Fibroblast of pulmonary artery (primary cell): ENCODE measurements at regions not wholly inside any gene's neighbourhood (a gene's known extent, or its start where the extent isn't known, plus 50 kb on each side); places are given as distances from the start of the nearest gene placed in this dataset.
A peak's percentile ranks its signal among the peaks of the same experiment; 100 is the strongest.
"Not testable (repeated sequence)": the region's sequence is repeated elsewhere in the genome, so short reads cannot be mapped to it uniquely, and the experiment has no call there.

Experiments used
- DNase-seq: peaks from one replicate; pipeline ENCODE4 v3.0.0-alpha.2; 2010; ENCODE audit warnings: low read depth
- H3K4me3 ChIP-seq: replicated peaks from 2 replicates; pipeline ENCODE4 v1.5.1; 2011; ENCODE audit warnings: low read depth, mild to moderate bottlenecking, control low read depth, low read length, moderate library complexity
- TF ChIP-seq, protein P1 (sequence below): IDR thresholded peaks from 2 replicates; pipeline ENCODE4 v1.5.1; 2011; ENCODE audit warnings: mild to moderate bottlenecking, control low read depth, low read length, inconsistent platforms; ENCODE audit errors: missing control alignments

DNA sequence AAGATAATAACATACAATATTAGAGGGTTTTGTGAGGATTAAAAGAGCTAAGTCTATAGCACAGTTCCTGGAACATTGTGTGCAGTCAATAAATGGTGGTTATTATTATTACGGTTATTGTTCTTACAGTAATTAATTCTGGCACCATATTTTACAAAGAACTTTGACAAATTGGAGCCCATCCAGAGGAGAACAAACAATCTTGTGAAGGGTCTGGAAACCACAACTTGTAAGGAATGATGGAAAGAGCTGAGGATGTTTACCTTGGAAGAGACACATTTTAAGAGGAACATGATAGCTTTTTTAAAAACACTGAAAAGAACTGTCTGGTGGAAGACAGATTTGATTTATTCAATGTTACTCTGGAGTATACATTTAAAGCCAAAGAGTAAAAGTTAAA lies 150.5 kb upstream of the KRR1 start:
- TF ChIP-seq, protein P1, sequence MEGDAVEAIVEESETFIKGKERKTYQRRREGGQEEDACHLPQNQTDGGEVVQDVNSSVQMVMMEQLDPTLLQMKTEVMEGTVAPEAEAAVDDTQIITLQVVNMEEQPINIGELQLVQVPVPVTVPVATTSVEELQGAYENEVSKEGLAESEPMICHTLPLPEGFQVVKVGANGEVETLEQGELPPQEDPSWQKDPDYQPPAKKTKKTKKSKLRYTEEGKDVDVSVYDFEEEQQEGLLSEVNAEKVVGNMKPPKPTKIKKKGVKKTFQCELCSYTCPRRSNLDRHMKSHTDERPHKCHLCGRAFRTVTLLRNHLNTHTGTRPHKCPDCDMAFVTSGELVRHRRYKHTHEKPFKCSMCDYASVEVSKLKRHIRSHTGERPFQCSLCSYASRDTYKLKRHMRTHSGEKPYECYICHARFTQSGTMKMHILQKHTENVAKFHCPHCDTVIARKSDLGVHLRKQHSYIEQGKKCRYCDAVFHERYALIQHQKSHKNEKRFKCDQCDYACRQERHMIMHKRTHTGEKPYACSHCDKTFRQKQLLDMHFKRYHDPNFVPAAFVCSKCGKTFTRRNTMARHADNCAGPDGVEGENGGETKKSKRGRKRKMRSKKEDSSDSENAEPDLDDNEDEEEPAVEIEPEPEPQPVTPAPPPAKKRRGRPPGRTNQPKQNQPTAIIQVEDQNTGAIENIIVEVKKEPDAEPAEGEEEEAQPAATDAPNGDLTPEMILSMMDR: no peak
- DNase-seq: peak; percentile 62
- no peak overlapping the region for H3K4me3 ChIP-seq

DNA sequence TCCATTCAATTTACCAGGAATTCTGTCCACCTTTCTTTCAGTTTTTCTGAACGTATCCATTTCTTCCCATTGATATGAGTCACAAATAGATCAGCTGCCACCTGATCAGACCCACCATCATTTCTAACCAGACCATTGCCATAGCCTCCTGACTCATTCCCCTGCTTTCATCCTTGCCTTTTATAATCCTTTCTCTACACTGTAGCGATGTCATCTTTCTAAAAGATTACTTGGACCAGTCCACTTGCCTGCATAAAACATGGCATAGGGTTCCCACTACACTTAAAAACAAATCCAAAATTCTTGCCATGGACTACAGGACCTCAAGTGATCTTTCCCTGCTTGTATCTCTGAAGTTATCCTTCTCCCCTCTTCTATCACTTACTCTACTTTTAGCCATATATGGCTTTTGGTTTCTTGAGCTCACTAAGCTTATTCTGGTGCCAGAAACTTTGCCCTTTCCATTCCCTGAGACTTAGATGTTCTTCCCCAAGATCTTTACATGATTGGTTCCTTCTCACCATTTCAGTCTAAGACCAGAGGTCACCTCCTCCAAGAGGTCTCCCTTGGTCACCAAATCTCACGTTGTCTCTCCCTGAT lies 149.5 kb upstream of the KRR1 start:
- peak; percentile 35 for DNase-seq
- TF ChIP-seq, protein P1: no peak
- no peak overlapping the region for H3K4me3 ChIP-seq

DNA sequence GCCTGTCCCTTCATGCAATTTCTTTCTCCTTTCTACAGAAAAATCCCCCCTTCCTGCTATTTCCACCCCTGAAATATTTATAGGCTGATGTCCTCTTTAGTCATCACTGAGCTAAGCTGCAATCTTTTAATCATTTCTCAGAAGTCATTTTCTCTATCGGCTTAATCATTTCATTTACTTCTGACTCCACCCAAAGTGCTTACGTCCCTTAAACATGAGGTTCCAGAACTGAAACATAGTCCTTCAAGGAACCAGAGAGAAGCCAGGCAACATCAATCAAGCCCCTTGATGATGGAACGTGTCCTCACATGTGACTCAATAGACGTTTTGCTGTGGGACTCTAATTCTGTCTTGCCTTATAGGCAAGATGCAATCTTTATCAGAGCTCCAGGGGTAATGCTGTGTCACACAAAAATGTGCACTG lies 148.7 kb upstream of the KRR1 start:
- TF ChIP-seq, protein P1: no peak
- peak; percentile 60 for DNase-seq
- no peak overlapping the region for H3K4me3 ChIP-seq

DNA sequence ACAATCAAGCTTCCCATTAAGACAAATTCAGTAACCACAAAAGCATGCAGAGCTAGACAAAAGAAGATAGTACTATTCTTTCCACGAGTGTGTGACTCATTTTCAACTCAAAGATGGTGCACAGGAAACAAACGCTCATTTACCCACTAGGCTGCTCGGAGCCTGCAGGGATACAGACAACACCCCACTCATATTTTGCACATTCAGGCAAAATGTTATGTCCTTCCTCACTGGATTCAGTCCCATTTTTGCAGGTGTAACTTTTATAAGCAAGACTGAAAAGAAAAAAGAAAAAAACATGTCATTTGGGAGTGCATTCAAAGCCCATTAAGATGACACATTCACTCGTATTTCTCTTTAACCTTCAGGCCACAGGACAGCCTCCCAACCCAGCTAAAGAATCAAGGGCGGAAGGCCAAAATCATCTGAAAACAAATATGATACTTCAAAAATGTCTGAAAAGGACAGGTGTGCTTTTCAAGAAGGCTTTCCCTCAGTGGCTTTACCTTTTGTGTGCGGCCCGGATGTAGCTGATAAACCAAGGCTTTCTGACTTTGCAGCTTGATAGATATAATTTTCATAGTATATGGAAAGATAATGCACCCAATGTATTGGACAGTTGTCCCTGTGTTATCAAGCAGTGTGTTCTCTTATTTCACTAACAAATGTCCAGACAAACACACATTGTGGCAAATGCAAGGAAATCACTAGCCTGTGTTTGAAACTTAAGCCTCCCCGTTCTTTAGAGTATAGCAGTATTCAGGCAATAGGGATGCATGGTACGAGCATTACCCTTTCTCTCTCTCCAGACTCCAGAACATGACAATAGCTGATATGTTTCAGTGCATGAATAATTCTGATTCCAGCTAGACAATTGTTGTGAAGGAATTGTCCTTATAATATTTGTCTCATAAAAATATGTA lies 147.8 kb upstream of the KRR1 start:
- DNase-seq: peak; percentile 82
- H3K4me3 ChIP-seq: no peak overlapping the region
- TF ChIP-seq, protein P1: no peak

DNA sequence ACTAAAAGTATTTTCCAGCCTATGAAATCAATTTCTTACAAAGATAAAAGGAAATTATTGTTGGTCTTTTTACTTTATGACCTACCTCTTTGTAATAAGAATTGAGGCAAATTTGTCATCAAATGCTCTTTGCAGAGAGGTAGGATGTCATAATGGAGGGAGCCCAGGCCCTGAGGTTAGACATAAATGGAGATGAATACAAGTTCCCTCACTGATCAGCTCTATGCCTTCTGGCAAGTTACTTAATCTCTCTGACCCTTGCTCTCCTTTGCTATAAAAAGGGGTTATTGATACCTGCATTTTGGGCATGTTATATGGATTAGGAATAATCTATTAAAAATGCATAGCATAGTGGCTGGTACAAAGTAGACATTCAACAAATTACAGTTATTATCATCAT lies 146.9 kb upstream of the KRR1 start:
- H3K4me3 ChIP-seq: no peak overlapping the region
- TF ChIP-seq, protein P1: no peak
- no peak for DNase-seq

DNA sequence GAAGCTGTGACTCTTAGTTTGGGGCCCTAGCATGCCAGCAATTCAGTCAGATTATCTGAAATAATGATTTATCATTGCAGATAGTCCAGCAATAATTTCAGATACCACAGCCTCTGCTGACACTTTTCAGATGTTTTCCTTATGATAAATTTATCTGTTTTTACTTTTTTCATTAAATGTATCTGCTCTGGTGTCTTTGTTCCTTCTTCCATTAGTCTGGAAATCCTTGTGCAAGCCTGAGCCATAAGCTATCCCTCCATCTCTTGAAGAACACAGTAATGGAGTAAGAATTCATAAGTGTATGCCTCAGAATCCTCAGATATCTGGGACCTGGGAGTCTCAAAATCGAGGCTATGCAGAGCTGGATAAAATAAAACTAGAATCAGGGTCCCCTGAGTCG lies 146.4 kb upstream of the KRR1 start:
- DNase-seq: no peak
- H3K4me3 ChIP-seq: no peak overlapping the region
- TF ChIP-seq, protein P1: no peak

DNA sequence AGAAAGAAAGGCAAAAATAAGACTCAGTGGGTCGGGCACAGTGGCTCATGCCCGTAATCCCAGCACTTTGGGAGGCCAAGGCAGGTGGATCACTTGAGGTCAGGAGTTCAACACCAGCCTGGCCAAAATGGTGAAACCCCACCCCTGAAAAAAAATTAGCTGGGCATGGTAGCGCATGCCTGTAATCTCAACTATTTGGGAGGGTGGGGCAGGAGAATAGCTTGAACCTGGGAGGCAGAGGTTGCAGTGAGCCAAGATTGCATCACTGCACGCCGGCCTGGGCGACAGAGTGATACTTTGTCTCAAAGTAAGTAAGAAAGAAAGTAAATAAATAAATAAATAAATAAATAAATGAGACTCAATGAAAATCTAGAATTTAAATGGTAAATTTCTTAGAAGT lies 145.9 kb upstream of the KRR1 start:
- not testable (repeated sequence) for DNase-seq

More for the DNA sequence above, 145.9 kb upstream of the KRR1 start:
- not testable (repeated sequence) for H3K4me3 ChIP-seq
